ENCODE measurements at regions not wholly inside any gene's neighbourhood (a gene's known extent, or its start where the extent isn't known, plus 50 kb on each side); places are given as distances from the start of the nearest gene placed in this dataset.
"Not testable (repeated sequence)": the region's sequence is repeated elsewhere in the genome, so short reads cannot be mapped to it uniquely, and the experiment has no call there.

- H3K4me3 ChIP-seq (ENCODE audit: low read depth, low read length): no peak overlapping the region
- no peaks in the 10 kb centered on the region for H3K4me1 ChIP-seq
- H2AFZ ChIP-seq: no peak overlapping the region
- H3K27me3 ChIP-seq (ENCODE audit: control insufficient read depth, insufficient read depth, low read length): no peaks in the 10 kb centered on the region
- H3K9ac ChIP-seq: no peak overlapping the region
- H3K27ac ChIP-seq: no peak overlapping the region
- H3K36me3 ChIP-seq (ENCODE audit: control insufficient read depth, insufficient read depth, low read length): no peaks in the 10 kb centered on the region
- no peaks in the 10 kb centered on the region for H3K9me3 ChIP-seq (ENCODE audit: control insufficient read depth, low read length)
- no peak for TF ChIP-seq CTCF (IDR thresholded peaks at IDR 0.05)
- no peaks in the 10 kb centered on the region for H3K79me2 ChIP-seq
- no peak overlapping the region for H3K4me2 ChIP-seq (ENCODE audit: low read length)
Observed at GRCh38 chr2:142426064-142426463, 295.2 kb upstream of the LRP1B start.

- Histone ChIP-seq H3K27me3 (ENCODE audit: control insufficient read depth, insufficient read depth, low read length) (no peaks in the 10 kb centered on the region), H3K9ac (no peak overlapping the region)
- TF ChIP-seq CTCF (IDR thresholded peaks at IDR 0.05): no peak
Observed at GRCh38 chr2:142425551-142425950, 294.7 kb upstream of the LRP1B start.

GRCh38 chr2:142423603-142424002 lies 292.8 kb upstream of the LRP1B start:
- no peak overlapping the region for H3K4me3 ChIP-seq (ENCODE audit: low read depth, low read length)
- H3K9ac ChIP-seq: no peak overlapping the region
- H3K79me2 ChIP-seq: no peaks in the 10 kb centered on the region
- no peak for TF ChIP-seq CTCF (IDR thresholded peaks at IDR 0.05)
- no peaks in the 10 kb centered on the region for H3K27me3 ChIP-seq (ENCODE audit: control insufficient read depth, insufficient read depth, low read length)
- H3K36me3 ChIP-seq (ENCODE audit: control insufficient read depth, insufficient read depth, low read length): no peaks in the 10 kb centered on the region
- no peaks in the 10 kb centered on the region for H3K9me3 ChIP-seq (ENCODE audit: control insufficient read depth, low read length)
- H2AFZ ChIP-seq: no peak overlapping the region
- H3K27ac ChIP-seq: no peak overlapping the region
- H3K4me2 ChIP-seq (ENCODE audit: low read length): no peak overlapping the region
- H3K4me1 ChIP-seq: no peaks in the 10 kb centered on the region

More at GRCh38 chr2:142425551-142425950, 294.7 kb upstream of the LRP1B start:
- no peaks in the 10 kb centered on the region for H3K9me3 ChIP-seq (ENCODE audit: control insufficient read depth, low read length)
- no peak overlapping the region for H2AFZ ChIP-seq
- no peak overlapping the region for H3K4me3 ChIP-seq (ENCODE audit: low read depth, low read length)
- no peak overlapping the region for H3K27ac ChIP-seq
- H3K79me2 ChIP-seq: no peaks in the 10 kb centered on the region
- H3K4me1 ChIP-seq: no peaks in the 10 kb centered on the region
- no peak overlapping the region for H3K4me2 ChIP-seq (ENCODE audit: low read length)
- no peaks in the 10 kb centered on the region for H3K36me3 ChIP-seq (ENCODE audit: control insufficient read depth, insufficient read depth, low read length)

GRCh38 chr2:142422769-142423168 lies 292.0 kb upstream of the LRP1B start:
- Histone ChIP-seq H3K27ac (no peak overlapping the region), H3K4me2 (ENCODE audit: low read length) (no peak overlapping the region), H3K9me3 (ENCODE audit: control insufficient read depth, low read length) (no peaks in the 10 kb centered on the region), H3K36me3 (ENCODE audit: control insufficient read depth, insufficient read depth, low read length) (no peaks in the 10 kb centered on the region), H3K27me3 (ENCODE audit: control insufficient read depth, insufficient read depth, low read length) (no peaks in the 10 kb centered on the region), H3K4me3 (ENCODE audit: low read depth, low read length) (no peak overlapping the region), H3K79me2 (no peaks in the 10 kb centered on the region), H3K4me1 (no peaks in the 10 kb centered on the region), H2AFZ (no peak overlapping the region), H3K9ac (no peak overlapping the region)
- TF ChIP-seq CTCF (IDR thresholded peaks at IDR 0.05): no peak

GRCh38 chr2:142422041-142422440 lies 291.2 kb upstream of the LRP1B start:
- Histone ChIP-seq H3K27me3 (ENCODE audit: control insufficient read depth, insufficient read depth, low read length) (no peaks in the 10 kb centered on the region), H3K4me3 (ENCODE audit: low read depth, low read length) (no peak overlapping the region), H3K79me2 (no peaks in the 10 kb centered on the region), H3K4me2 (ENCODE audit: low read length) (no peak overlapping the region), H3K27ac (no peak overlapping the region), H3K36me3 (ENCODE audit: control insufficient read depth, insufficient read depth, low read length) (no peaks in the 10 kb centered on the region), H3K9ac (no peak overlapping the region), H2AFZ (no peak overlapping the region), H3K9me3 (ENCODE audit: control insufficient read depth, low read length) (no peaks in the 10 kb centered on the region), H3K4me1 (no peaks in the 10 kb centered on the region)
- TF ChIP-seq CTCF (IDR thresholded peaks at IDR 0.05): no peak

GRCh38 chr2:142418699-142419098 lies 287.9 kb upstream of the LRP1B start:
- H2AFZ ChIP-seq; H3K4me2 ChIP-seq (ENCODE audit: low read length); H3K79me2 ChIP-seq; H3K9ac ChIP-seq; H3K9me3 ChIP-seq (ENCODE audit: control insufficient read depth, low read length); H3K36me3 ChIP-seq (ENCODE audit: control insufficient read depth, insufficient read depth, low read length); H3K4me1 ChIP-seq; H3K27me3 ChIP-seq (ENCODE audit: control insufficient read depth, insufficient read depth, low read length); H3K27ac ChIP-seq; H3K4me3 ChIP-seq (ENCODE audit: low read depth, low read length): not testable (repeated sequence)
